HEK293T (cell line): ENCODE measurements at regions not wholly inside any gene's neighbourhood (a gene's known extent, or its start where the extent isn't known, plus 50 kb on each side); places are given as distances from the start of the nearest gene placed in this dataset.
"Not testable (repeated sequence)": the region's sequence is repeated elsewhere in the genome, so short reads cannot be mapped to it uniquely, and the experiment has no call there.

Experiments used
- CTCF ChIA-PET: fragments of 350-600 bp; formaldehyde crosslinking; extraction: SDS; loops from one replicate; lab custom pipeline; 2021; ENCODE audit warnings: antibody characterized with exemption, inconsistent platforms; lab: Yijun Ruan, JAX
- POLR2A ChIA-PET: fragments of 350-600 bp; formaldehyde crosslinking; extraction: SDS; loops from one replicate; lab custom pipeline; 2020; ENCODE audit warnings: antibody characterized with exemption, inconsistent platforms; lab: Yijun Ruan, JAX
- DNase-seq: peaks from one replicate; pipeline ENCODE4 v3.0.0; 2012; ENCODE audit warnings: mixed read lengths; ENCODE audit errors: extremely low spot score
- ARNT ChIP-seq: fragments of 450-650 bp; IDR thresholded peaks from 2 replicates; pipeline ENCODE4 v1.6.1; 2017; ENCODE audit warnings: mild to moderate bottlenecking
- BHLHE40 ChIP-seq: fragments of 450-650 bp; IDR thresholded peaks from 2 replicates; pipeline ENCODE4 v1.6.1; 2016; ENCODE audit warnings: mild to moderate bottlenecking, moderate library complexity, borderline replicate concordance
- CTBP1 ChIP-seq: fragments of 450-650 bp; IDR thresholded peaks from 2 replicates; pipeline ENCODE4 v1.6.1; 2016; ENCODE audit warnings: borderline replicate concordance
- ELF4 ChIP-seq: fragments of 450-650 bp; IDR thresholded peaks from 2 replicates; pipeline ENCODE4 v1.6.1; 2017; ENCODE audit warnings: antibody characterized with exemption
- FOXA1 ChIP-seq: fragments of 450-650 bp; IDR thresholded peaks from 2 replicates; pipeline ENCODE4 v1.6.1; 2016; ENCODE audit warnings: mild to moderate bottlenecking
- FOXK2 ChIP-seq: fragments of 450-650 bp; IDR thresholded peaks from 2 replicates; pipeline ENCODE4 v1.6.1; 2016; ENCODE audit warnings: mild to moderate bottlenecking
- FOXM1 ChIP-seq: fragments of 450-650 bp; IDR thresholded peaks from 2 replicates; pipeline ENCODE4 v1.6.1; 2017; ENCODE audit warnings: mild to moderate bottlenecking, borderline replicate concordance
- HDGF ChIP-seq: fragments of 450-650 bp; IDR thresholded peaks from 2 replicates; pipeline ENCODE4 v1.6.1; 2017; ENCODE audit warnings: antibody characterized with exemption, borderline replicate concordance
- L3MBTL2 ChIP-seq: fragments of 450-650 bp; conservative IDR thresholded peaks from 2 replicates; pipeline ENCODE4 v1.6.1; 2016; ENCODE audit warnings: mild to moderate bottlenecking
- LEF1 ChIP-seq: fragments of 450-650 bp; IDR thresholded peaks from 2 replicates; pipeline ENCODE4 v1.6.1; 2017; ENCODE audit warnings: mild to moderate bottlenecking, borderline replicate concordance
- NFRKB ChIP-seq: fragments of 450-650 bp; IDR thresholded peaks from 2 replicates; pipeline ENCODE4 v1.6.1; 2016; ENCODE audit warnings: mild to moderate bottlenecking, moderate library complexity
- PKNOX1 ChIP-seq: fragments of 450-650 bp; IDR thresholded peaks from 2 replicates; pipeline ENCODE4 v1.6.1; 2016
- SP1 ChIP-seq: fragments of 450-650 bp; IDR thresholded peaks from 2 replicates; pipeline ENCODE4 v1.6.1; 2017
- SUZ12 ChIP-seq: fragments of 450-650 bp; IDR thresholded peaks from 2 replicates; pipeline ENCODE4 v1.6.1; 2016; ENCODE audit warnings: mild to moderate bottlenecking
- TARDBP ChIP-seq: fragments of 450-650 bp; IDR thresholded peaks from 2 replicates; pipeline ENCODE4 v1.6.1; 2016
- ZNF384 ChIP-seq: fragments of 450-650 bp; IDR thresholded peaks from 2 replicates; pipeline ENCODE4 v1.6.1; 2016

GRCh38 chr2:36287363-36288275 is 68.0 kb upstream of the CRIM1 start:
- CTCF ChIA-PET: no interaction called here
- TF ChIP-seq ARNT (no peak), NFRKB (no peak), HDGF (no peak), ELF4 (no peak), SUZ12 (no peak), FOXA1 (no peak), LEF1 (no peak), L3MBTL2 (no peak), FOXM1 (no peak), BHLHE40 (no peak)
- POLR2A ChIA-PET: no interaction called here
- DNase-seq: no peak

GRCh38 chr2:36279506-36279905 is 76.1 kb upstream of the CRIM1 start:
- POLR2A ChIA-PET, CTCF ChIA-PET, DNase-seq: not testable (repeated sequence)

DNA sequence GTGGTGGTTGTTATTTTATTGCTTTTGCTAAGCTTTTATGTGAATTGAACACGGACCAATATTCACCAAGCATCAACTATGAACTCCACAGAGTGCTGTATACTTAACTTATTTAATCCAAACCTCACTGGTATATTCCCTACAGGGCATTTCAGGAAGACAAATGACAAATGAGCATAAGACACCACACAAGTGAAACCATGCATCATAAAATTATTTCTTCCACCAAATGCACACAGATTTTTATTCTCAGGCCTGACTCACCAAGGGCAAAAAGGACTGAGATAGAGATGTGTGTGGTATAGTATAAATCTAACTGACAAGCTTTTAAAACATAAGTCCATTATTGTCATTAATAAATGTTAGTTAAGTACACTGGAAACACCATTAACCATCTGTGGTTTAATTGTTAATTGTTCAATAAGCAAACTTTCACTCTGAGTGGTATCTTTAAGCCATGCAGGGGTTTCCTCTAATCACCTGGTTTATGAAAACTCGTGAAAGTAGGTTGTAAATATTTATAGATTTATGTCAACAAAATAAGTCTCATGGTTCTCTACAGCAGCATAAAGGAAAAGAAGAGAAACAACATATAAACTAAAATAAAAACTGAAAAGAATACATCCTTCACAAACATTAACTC is 77.6 kb upstream of the CRIM1 start:
- no peak for DNase-seq
- CTCF ChIA-PET: no interaction called here

GRCh38 chr2:36277146-36277808 is 78.3 kb upstream of the CRIM1 start:
- ChIA-PET CTCF (no interaction called here), POLR2A (no interaction called here)
- no peak for DNase-seq
- TF ChIP-seq ARNT: no peak
- TF ChIP-seq FOXM1: no peak
- no peak for TF ChIP-seq L3MBTL2
- no peak for TF ChIP-seq LEF1
- TF ChIP-seq SP1: no peak
- TF ChIP-seq HDGF: no peak
- no peak for TF ChIP-seq BHLHE40
- TF ChIP-seq ELF4: no peak
- TF ChIP-seq FOXK2: no peak
- no peak for TF ChIP-seq CTBP1
- no peak for TF ChIP-seq ZNF384

More for the DNA sequence above, 77.6 kb upstream of the CRIM1 start:
- POLR2A ChIA-PET: no interaction called here
- TF ChIP-seq ZNF384: no peak
- no peak for TF ChIP-seq CTBP1
- no peak for TF ChIP-seq HDGF
- TF ChIP-seq FOXA1: no peak
- TF ChIP-seq SUZ12: no peak
- no peak for TF ChIP-seq FOXM1
- TF ChIP-seq LEF1: no peak
- no peak for TF ChIP-seq NFRKB
- TF ChIP-seq BHLHE40: no peak
- no peak for TF ChIP-seq FOXK2
- no peak for TF ChIP-seq ELF4
- TF ChIP-seq L3MBTL2: no peak
- TF ChIP-seq SP1: no peak
- TF ChIP-seq TARDBP: no peak
- no peak for TF ChIP-seq ARNT

DNA sequence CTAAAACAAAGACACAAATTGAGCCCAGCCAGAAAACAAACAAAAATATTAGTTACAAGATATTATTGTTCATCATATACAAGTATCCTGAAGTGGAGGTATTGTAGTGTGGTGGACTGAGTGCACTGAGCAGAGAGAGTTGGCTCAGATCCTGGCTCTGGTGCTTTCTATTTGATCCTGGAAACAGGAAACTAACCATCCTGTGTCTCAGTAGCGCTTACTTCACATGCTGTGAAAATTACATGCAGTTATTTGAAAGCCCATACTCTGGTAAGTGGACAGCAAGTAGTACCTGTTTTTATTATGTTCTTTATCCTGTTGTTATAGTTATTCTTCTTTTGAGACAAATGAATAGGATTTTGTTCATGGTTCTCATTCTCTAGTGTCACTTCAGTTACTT is 84.3 kb upstream of the CRIM1 start:
- no peak for TF ChIP-seq FOXK2
- no peak for TF ChIP-seq SP1
- TF ChIP-seq FOXA1: no peak
- no peak for TF ChIP-seq HDGF
- CTCF ChIA-PET: no interaction called here
- POLR2A ChIA-PET: no interaction called here
- DNase-seq: no peak

GRCh38 chr2:36270758-36271157 is 84.8 kb upstream of the CRIM1 start:
- ChIA-PET POLR2A (no interaction called here), CTCF (no interaction called here)
- no peak for DNase-seq
- TF ChIP-seq ZNF384 (no peak), FOXM1 (no peak), FOXA1 (no peak), HDGF (no peak), FOXK2 (no peak), CTBP1 (no peak), ELF4 (no peak), TARDBP (no peak), SP1 (no peak), ARNT (no peak), L3MBTL2 (no peak), LEF1 (no peak), BHLHE40 (no peak), SUZ12 (no peak), PKNOX1 (no peak), NFRKB (no peak)

- DNase-seq: no peak
- TF ChIP-seq SUZ12: no peak
- no peak for TF ChIP-seq SP1
- TF ChIP-seq PKNOX1: no peak
- no peak for TF ChIP-seq L3MBTL2
- TF ChIP-seq ELF4: no peak
- no peak for TF ChIP-seq FOXK2
- no peak for TF ChIP-seq BHLHE40
- ChIA-PET POLR2A (no interaction called here), CTCF (no interaction called here)
Observed at GRCh38 chr2:36267194-36267593, 88.4 kb upstream of the CRIM1 start.
